HG03159 (cell line): ENCODE measurements at regions not wholly inside any gene's neighbourhood (a gene's known extent, or its start where the extent isn't known, plus 50 kb on each side); places are given as distances from the start of the nearest gene placed in this dataset.
"Not testable (repeated sequence)": the region's sequence is repeated elsewhere in the genome, so short reads cannot be mapped to it uniquely, and the experiment has no call there.

ENCODE experiments used
- ATAC-seq: cut with Tn5 transposase; IDR thresholded peaks from one replicate; pipeline ENCODE4 v1.9.1; 2021; ENCODE audit warnings: mild to moderate bottlenecking, moderate library complexity; ENCODE audit not compliant: unreplicated experiment

GRCh38 chr5:66348387-66349125 lies 204.5 kb downstream of the SREK1 start:
- no peak for ATAC-seq

DNA sequence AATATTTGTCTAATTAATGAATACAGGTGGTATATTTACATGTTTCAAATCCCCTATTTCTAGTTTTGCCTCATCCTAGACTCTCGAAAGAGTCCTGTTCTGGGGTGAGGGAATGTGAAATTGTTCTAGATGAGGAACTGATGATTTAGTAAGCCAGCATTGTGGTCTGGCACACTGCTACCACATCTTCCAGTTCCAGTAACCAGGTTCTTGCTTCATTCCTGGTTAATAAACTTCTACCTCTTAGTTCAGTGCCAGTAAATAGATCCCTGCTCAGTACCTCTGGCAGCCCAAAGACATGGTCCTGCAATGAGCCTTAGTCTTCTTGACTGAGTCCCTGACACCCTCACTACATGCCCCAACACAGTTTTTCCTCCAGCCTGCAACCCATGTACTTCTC lies 207.7 kb downstream of the SREK1 start:
- no peak for ATAC-seq

DNA sequence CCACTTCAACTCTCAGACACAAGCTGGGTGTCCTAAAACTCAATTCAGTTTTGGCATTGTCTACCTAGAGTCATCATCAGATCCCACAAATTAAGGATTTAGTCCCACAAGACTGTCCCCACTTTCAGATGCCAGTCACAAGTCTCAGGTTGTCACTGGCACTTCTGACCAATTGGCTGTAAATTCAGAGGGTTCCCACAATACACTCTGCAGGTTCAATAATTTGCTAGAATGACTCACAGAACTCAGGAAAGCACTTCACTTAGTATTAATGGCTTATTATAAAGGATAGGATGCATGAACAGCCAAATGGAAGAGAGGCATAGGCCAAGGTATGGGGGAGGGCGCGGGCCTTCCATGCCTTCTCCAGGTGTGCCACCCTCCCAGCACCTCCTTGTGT lies 209.1 kb downstream of the SREK1 start:
- no peak for ATAC-seq

DNA sequence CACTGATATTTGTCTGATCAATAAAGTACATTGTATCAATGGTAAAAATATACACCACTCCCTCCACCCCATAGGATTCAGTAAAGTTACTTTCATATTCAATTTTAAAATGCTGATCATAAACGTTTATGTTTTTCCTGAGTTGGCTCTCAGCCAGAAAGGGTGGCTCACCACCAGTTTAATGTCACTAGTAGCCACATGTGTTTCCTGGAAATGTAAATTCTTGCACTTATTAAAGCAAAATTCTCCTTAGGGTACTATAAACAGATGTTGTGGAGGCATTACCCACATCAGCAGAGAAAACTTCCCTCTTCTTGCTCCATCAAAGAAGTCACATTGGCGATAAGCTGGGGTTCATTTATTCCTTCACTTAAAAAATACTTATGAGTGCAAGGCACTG lies 210.3 kb downstream of the SREK1 start:
- ATAC-seq = no peak

DNA sequence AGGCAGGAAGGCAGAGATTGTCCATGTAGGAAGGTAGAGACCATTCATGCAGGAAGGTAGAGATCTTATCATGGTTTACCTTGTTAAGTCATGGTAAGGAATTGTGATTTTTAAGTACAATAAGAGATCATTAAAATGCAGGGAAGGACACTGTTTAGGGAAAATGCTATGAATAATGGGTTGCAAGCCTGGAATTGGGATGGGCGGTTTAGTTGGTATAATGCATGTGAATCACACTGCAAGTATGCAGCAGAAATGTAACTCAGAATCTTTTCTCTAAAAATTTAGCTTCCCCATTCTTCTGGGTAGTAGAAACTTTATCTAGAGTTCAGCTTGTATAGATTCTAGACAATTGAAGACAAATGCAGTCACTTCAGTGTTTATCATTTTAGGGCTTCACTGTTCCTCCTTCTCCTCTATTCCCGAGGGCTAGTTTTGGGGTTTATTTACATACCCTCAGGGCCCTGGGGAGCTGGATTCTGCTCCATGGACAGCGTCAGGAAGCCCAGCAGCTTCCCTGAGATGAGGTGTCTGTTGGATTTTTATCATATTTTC lies 212.0 kb downstream of the SREK1 start:
- ATAC-seq = no peak

DNA sequence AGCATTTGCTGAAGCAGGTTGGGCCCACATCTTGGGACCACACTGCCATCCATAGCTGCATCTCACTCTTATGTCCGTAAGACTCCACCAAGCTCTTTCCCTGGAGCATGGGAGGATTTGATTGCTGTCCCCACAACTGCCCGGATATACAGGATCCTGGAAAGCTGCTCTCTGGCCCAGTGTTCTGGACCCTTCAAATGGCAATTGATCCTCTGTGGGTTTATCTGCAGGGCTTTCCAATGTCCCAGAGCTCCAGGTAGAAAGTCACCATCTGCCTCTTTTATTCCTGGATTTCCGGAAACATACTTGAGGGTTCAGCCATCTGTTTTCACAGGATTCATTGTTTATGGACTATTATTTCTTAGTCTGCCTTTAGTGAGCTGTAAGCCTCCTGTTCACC lies 214.6 kb downstream of the SREK1 start:
- ATAC-seq = no peak

DNA sequence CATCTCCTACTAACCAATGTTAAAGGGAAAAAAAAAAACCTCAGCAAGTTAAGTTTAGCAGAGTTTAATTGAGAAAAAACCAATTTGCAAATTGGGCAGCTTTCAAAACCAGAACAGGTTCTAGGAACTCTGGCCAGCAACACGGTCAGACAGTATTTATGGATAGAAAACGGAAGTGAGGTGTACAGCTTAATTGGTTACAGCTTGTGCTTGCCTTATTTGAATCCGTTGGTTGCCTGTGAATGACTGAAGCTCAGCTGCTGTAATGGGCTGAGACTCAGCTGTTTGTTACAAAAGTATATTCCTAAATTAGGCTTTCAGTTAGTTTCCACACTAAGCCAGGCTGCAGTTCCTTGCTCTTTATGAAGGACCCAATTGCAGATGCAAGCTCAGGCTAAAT lies 217.0 kb downstream of the SREK1 start:
- ATAC-seq = no peak

- ATAC-seq = no peak
These were observed 217.9 kb downstream of the SREK1 start for GRCh38 chr5:66362046-66362445.

GRCh38 chr5:66362687-66363086 lies 218.6 kb downstream of the SREK1 start:
- ATAC-seq = no peak

DNA sequence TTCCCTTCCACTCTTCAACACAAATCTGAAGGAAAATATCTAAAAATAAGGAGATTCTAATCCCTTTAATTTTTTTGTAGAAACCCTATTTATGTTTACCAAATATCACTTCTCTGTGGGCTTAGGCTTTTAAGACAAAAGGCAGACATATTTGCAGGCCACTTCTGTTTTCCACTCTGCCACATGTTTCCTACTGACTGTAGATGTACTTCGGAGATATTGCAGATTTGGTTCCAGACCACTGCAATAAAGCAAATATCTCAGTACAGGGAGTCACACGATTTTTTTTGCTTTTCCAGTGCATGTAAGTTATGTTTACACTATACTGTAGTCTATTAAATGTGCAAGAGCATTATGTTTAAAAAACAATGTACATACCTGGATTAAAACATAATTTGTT lies 219.0 kb downstream of the SREK1 start:
- ATAC-seq = no peak

DNA sequence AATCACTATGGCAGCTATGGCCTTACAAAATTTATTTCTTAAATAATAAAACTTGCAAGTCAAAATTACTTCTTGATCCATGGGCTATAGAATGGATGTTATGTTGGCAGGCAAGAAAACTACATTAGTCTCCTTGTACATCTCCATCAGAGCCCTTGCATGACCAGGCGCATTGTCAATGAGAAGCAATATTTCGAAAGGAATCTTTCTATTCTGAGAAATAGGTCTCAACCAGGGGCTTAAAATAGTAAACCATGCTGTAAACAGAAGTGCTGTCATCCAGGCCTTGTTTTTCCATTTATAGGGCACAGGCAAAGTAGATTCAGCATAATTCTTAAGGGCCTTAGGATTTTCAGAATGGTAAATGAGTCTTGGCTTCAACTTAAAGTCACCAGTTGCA lies 220.1 kb downstream of the SREK1 start:
- no peak for ATAC-seq

GRCh38 chr5:66365981-66366380 lies 221.9 kb downstream of the SREK1 start:
- ATAC-seq = no peak

DNA sequence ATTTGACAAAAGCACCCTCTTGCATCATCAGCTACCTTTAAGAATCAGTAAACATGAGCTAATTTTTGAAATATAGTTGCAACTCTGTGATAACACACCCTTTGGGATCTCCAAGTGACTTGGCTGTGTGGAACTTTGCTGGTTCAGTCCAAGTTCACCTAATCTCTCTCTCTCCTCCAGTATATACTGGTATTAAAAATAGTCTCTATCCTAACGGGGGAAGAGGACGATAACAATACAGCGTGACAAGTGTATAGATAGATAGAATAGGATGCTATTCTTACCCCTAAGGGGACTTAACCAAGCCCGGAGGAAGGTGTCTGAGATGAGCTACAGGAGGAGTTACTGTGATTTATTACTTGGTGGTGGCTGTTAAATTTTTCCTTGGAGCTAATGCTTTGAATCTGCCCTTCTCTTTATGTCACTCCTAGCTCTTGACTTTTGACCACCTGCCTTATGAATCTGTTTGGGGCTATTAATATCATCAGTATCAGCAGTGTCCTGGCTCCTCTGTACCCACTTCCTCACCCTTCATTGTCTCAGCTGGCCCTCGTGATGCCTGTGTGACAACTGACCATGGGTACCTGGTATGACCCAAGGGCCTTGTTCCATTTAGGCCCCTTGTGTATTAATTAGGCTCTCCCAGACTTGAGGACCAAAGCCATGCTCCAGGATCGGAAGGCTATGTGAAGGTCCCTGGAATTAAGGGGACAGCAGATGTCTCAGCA lies 223.9 kb downstream of the SREK1 start:
- ATAC-seq = no peak

GRCh38 chr5:66368811-66369210 lies 224.7 kb downstream of the SREK1 start:
- ATAC-seq = no peak

DNA sequence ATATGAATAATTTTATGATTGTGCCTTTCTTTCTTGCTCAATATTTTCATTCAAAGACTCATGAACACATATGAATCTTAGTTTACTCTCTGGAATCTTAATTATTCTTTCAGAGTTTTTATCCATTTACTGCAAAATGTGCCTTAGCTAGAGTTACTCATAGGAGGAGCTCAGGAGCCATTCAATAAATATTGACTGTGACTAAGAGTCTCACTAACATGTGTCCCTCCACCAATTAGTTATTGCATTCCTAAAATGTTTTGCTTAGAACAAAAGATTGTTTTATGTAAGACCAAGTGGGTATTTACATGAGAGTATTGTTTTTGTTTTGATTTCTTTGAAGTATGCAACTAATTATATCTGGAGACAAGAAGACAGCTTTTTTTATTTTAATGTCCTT lies 218.4 kb upstream of the MAST4 start:
- ATAC-seq = no peak

DNA sequence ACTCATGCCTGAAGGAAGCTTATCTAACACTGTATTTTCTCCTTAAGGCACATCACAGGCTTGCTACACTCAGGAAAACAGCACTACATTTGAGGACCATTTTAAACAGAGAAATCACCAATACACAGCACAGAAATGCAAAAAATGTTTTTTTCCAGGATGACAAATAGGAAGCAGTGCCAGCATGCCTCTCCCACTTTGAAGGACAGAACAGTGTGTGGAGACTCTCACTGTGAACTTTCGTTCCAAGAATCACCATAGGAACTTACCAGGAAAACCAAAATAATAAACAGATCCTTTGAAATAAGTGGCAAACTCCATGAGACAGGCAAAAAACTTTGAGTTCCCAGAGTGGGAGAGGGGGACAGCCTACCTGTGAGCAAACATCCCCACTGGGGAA lies 217.8 kb upstream of the MAST4 start:
- no peak for ATAC-seq

- no peak for ATAC-seq
These were observed 214.0 kb upstream of the MAST4 start for GRCh38 chr5:66382152-66382551.

GRCh38 chr5:66405145-66405544 lies 191.0 kb upstream of the MAST4 start:
- ATAC-seq = not testable (repeated sequence)

GRCh38 chr5:66406761-66407336 lies 189.3 kb upstream of the MAST4 start:
- ATAC-seq = no peak

GRCh38 chr5:66407765-66408164 lies 188.4 kb upstream of the MAST4 start:
- ATAC-seq = no peak

- no peak for ATAC-seq
These were observed 187.6 kb upstream of the MAST4 start for GRCh38 chr5:66408576-66408975.

DNA sequence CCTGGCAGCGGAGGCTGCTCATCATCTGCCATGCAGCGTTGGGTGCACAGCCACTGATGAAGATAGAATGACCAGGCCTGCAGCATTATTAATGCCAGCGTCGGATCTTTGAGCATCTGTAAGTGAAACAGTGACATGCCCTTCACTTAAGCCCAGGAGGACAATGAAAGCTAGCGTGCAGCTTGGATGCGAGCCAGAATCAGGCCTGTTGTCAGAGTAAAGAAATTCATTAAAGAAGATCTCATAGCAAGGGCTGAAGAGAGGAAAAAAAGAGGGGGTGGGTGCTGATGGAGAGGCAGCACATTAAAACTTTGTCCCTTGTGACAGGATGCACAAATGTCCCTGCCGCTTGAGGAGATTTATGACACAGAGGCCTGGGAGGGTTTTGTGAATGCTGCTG lies 186.1 kb upstream of the MAST4 start:
- ATAC-seq = no peak
